Esophagus squamous epithelium (tissue), 5 donors: ENCODE measurements at regions not wholly inside any gene's neighbourhood (a gene's known extent, or its start where the extent isn't known, plus 50 kb on each side); places are given as distances from the start of the nearest gene placed in this dataset.

Experiments
- DNase-seq: peaks from one replicate; lab custom pipeline; 2025; lab: John Stamatoyannopoulos, UW
- H3K27ac ChIP-seq, 4 donors: fragments of 200-600 bp; sonication (generic); one replicate each; pipeline ENCODE4 v1.5.1; 2016 to 2019; ENCODE audit warnings: mild to moderate bottlenecking in 1 of 4
- H3K27me3 ChIP-seq, 4 donors: fragments of 200-600 bp; sonication (generic); 1 replicate in 3 of 4; 2 replicates in 1 of 4; pipeline versions ENCODE4 v1.5.1 to v1.6.0; 2017 to 2021; ENCODE audit warnings: antibody characterized with exemption in 1 of 4
- H3K36me3 ChIP-seq, 3 donors: fragments of 200-600 bp; sonication (generic); one replicate each; pipeline ENCODE4 v1.5.1; 2016 to 2019
- H3K4me1 ChIP-seq, 3 donors: fragments of 200-600 bp; sonication (generic); one replicate each; pipeline ENCODE4 v1.5.1; 2017 to 2019
- H3K4me3 ChIP-seq, 4 donors: fragments of 200-600 bp; sonication (generic); 1 replicate in 3 of 4; 2 replicates in 1 of 4; pipeline ENCODE4 v1.5.1; 2016 to 2019; ENCODE audit warnings: mild to moderate bottlenecking in 2 of 4, moderate library complexity in 1 of 4
- H3K9me3 ChIP-seq, 3 donors: fragments of 200-600 bp; sonication (generic); one replicate each; pipeline ENCODE4 v1.5.1; 2016 to 2019
- CTCF ChIP-seq, 6 experiments: fragments of 450-650 bp in 4 of 6; fragments of 200-600 bp in 2 of 6; sonication (generic) in 2 of 6; IDR thresholded peaks; one replicate each; pipeline ENCODE4 v1.5.1; 2016 to 2019; ENCODE audit warnings: antibody characterized with exemption in 6 of 6, mild to moderate bottlenecking in 4 of 6, moderate library complexity in 4 of 6
- POLR2A ChIP-seq, 4 donors: fragments of 450-650 bp; IDR thresholded peaks; one replicate each; pipeline ENCODE4 v1.6.1; 2017; ENCODE audit warnings: antibody characterized with exemption in 4 of 4, mild to moderate bottlenecking in 4 of 4, moderate library complexity in 3 of 4
- WGBS, 2 donors: methylation state at CpG; one replicate each; pipeline ENCODE4 v1.1.5; 2018; 5-methylcytosine and 5-hydroxymethylcytosine counted together
- intact Hi-C: fragments of 100-400 bp; cut with DNase I; formaldehyde crosslinking; loops from one replicate; pipeline ENCODE4 v1.15.0; 2022
- donor health status: DM: yes; HTN: yes; CAD: no.

GRCh38 chr6:76677017-76677416 lies 604.6 kb upstream of the IMPG1 start:
- Histone ChIP-seq H3K27ac (no peak overlapping the region), H3K4me1 (no peaks in the 10 kb centered on the region), H3K4me3 (no peak overlapping the region), H3K36me3 (no peaks in the 10 kb centered on the region), H3K9me3 (no peaks in the 10 kb centered on the region), H3K27me3 (no peaks in the 10 kb centered on the region)
- no peak for TF ChIP-seq POLR2A (IDR thresholded peaks at IDR 0.05)
- no peak for TF ChIP-seq CTCF (IDR thresholded peaks at IDR 0.05)
- intact Hi-C loops, result no loop called here
- 50 to 56% methylated on average over 2 of the region's 2 CpGs for WGBS, 2 donors
- DNase-seq, result no peak

DNA sequence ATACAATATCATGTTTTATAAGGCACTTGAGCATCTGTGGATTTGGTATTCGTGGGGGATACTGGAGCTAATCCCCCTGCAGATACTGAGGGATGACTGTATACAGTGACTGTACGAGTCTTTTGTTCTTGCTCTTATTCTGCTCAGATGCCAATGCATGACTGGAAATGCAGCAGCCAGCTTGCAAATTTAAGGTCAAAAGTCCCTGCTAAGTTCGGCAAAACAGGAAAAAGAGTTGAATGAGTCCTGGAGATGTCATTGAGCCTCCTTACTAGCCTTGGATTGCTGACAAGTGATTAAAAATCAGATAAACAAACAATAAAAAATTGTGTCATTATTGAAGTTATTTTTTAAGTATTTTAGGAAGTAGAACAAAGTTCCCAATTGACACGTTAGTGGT lies 599.3 kb upstream of the IMPG1 start:
- WGBS, 2 donors, result 57 to 59% methylated on average over 4 of the region's 4 CpGs
- DNase-seq, result no peak
- no peak overlapping the region for H3K27ac ChIP-seq
- no peaks in the 10 kb centered on the region for H3K27me3 ChIP-seq
- no peak overlapping the region for H3K4me3 ChIP-seq
- no peak for TF ChIP-seq CTCF (IDR thresholded peaks at IDR 0.05)
- TF ChIP-seq POLR2A (IDR thresholded peaks at IDR 0.05), result no peak
- H3K9me3 ChIP-seq, result no peaks in the 10 kb centered on the region
- no peaks in the 10 kb centered on the region for H3K4me1 ChIP-seq
- H3K36me3 ChIP-seq, result no peaks in the 10 kb centered on the region
- intact Hi-C loops, result no loop called here

DNA sequence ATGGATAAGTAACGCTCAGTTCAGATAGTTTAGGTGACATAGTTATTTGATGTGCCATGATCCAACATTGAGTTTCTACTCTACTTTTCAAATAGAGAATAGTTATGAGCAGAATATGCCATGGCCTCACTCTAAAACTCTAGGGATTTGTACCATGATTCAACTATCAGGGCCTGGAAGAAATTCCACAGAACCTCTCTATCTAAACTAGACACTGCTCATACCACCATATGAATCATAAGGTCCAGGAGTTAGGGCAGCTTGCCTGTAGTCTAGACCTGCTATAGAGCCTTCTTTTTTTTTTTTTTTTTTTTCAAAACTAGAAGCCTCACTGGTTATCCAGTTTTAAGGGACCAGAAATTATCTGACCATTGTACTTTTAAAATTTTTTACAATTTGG lies 571.8 kb upstream of the IMPG1 start:
- no peak for TF ChIP-seq CTCF (IDR thresholded peaks at IDR 0.05)
- no peak for TF ChIP-seq POLR2A (IDR thresholded peaks at IDR 0.05)
- 76 to 91% methylated on average over 1 of the region's 1 CpG for WGBS, 2 donors
- intact Hi-C loops, result no loop called here

GRCh38 chr6:76639941-76640340 lies 567.5 kb upstream of the IMPG1 start:
- Histone ChIP-seq H3K36me3 (no peaks in the 10 kb centered on the region), H3K9me3 (no peaks in the 10 kb centered on the region), H3K27me3 (no peaks in the 10 kb centered on the region), H3K27ac (no peak overlapping the region), H3K4me3 (no peak overlapping the region), H3K4me1 (no peaks in the 10 kb centered on the region)
- WGBS, 2 donors, result 42 to 50% methylated on average over 1 of the region's 1 CpG
- intact Hi-C loops, result no loop called here
- no peak for TF ChIP-seq POLR2A (IDR thresholded peaks at IDR 0.05)
- TF ChIP-seq CTCF (IDR thresholded peaks at IDR 0.05), result no peak
- no peak for DNase-seq

More for the DNA sequence above, 571.8 kb upstream of the IMPG1 start:
- no peaks in the 10 kb centered on the region for H3K27me3 ChIP-seq
- H3K4me1 ChIP-seq, result no peaks in the 10 kb centered on the region
- H3K9me3 ChIP-seq, result no peaks in the 10 kb centered on the region
- H3K36me3 ChIP-seq, result no peaks in the 10 kb centered on the region
- no peak overlapping the region for H3K4me3 ChIP-seq
- DNase-seq, result no peak
- no peak overlapping the region for H3K27ac ChIP-seq

- H3K36me3 ChIP-seq, result no peaks in the 10 kb centered on the region
- intact Hi-C loops, result no loop called here
- no peak overlapping the region for H3K4me3 ChIP-seq
- no peak overlapping the region for H3K27ac ChIP-seq
- DNase-seq, result no peak
- TF ChIP-seq CTCF (IDR thresholded peaks at IDR 0.05), result no peak
- H3K4me1 ChIP-seq, result no peaks in the 10 kb centered on the region
- peaks cover 0 to under 1% (median 0%) of the 10 kb centered on the region in 3 donors for H3K9me3 ChIP-seq
- no peaks in the 10 kb centered on the region for H3K27me3 ChIP-seq
Observed at GRCh38 chr6:76634695-76635094, 562.2 kb upstream of the IMPG1 start.
